GM19395 (cell line): ENCODE measurements at regions not wholly inside any gene's neighbourhood (a gene's known extent, or its start where the extent isn't known, plus 50 kb on each side); places are given as distances from the start of the nearest gene placed in this dataset.

ENCODE experiments used
- ATAC-seq: cut with Tn5 transposase; IDR thresholded peaks from one replicate; pipeline ENCODE4 v1.9.1; 2021; ENCODE audit warnings: mild to moderate bottlenecking, moderate library complexity; ENCODE audit not compliant: unreplicated experiment

- ATAC-seq: no peak
Observed at GRCh38 chr5:116655431-116655830, 80.8 kb upstream of the SEMA6A start.

- no peak for ATAC-seq
Observed at GRCh38 chr5:116654925-116655324, 80.3 kb upstream of the SEMA6A start.

GRCh38 chr5:116652903-116653302 lies 78.3 kb upstream of the SEMA6A start:
- ATAC-seq: no peak

DNA sequence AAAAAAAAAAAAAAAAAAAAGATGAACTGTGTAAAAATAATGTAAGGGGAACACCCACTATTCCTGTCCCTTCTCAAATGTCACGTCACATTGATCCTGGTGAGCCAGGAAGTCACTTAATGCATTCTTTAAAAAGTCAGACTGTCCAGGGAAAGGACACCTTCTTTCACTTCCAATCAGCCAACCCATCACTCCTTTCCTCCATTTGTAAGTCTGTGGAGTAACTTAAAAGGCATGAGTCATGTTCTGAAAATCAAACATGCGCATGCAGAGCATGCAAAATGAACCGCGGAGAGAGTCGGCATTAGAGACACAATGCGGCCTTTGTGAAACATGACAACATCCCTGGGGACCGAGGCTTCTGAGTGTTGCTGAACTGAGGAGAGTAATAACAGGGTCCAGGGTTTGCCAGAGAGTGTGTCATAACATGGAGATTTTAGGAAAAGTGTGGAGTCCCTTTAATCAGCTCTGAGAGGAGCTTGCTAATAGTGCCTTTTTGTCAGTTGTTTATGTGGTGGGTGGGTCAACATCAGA lies 77.6 kb upstream of the SEMA6A start:
- ATAC-seq: peak; percentile 76

- no peak for ATAC-seq
Observed at GRCh38 chr5:116651653-116652052, 77.0 kb upstream of the SEMA6A start.

DNA sequence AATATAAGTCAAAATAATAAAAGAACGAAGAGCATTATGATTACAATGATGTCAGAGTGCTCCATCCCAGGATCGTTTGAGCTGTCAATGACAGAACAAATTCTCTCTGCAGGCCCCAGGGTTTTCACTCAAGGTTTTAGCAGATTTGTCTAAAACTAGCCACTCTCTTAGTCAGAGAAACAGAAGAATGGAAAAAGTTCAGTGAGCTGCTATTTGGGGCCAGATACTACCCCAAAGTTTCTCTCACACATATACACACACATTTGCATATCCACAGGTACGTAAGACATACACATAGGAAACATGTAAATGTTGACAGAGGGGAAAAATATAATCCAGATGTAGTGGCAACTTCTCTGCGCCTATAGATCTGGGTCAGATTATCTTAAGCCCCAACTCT lies 76.3 kb upstream of the SEMA6A start:
- no peak for ATAC-seq

DNA sequence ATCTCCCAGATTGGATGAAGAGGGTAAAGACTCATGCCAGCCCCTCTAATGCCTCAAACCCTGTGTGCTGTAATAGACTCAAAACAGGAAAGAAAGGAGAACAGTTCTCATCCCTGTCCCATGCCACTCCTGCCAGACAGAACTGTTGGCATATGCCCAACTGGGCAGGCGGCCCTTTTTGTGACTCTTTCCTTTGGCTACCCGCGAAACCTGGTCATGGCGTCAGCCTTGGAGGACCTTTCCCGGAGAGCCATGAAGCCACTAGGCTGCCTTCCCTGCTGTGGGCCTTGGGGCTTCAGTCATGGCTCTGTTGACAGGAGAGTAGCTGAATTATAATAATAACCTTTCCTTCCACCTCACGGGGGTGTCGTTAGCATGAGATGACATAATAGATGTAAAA lies 75.9 kb upstream of the SEMA6A start:
- ATAC-seq: no peak

- ATAC-seq: no peak
Observed at GRCh38 chr5:116646611-116647289, 72.1 kb upstream of the SEMA6A start.

GRCh38 chr5:116645627-116646026 lies 71.0 kb upstream of the SEMA6A start:
- ATAC-seq: peak; percentile 79

DNA sequence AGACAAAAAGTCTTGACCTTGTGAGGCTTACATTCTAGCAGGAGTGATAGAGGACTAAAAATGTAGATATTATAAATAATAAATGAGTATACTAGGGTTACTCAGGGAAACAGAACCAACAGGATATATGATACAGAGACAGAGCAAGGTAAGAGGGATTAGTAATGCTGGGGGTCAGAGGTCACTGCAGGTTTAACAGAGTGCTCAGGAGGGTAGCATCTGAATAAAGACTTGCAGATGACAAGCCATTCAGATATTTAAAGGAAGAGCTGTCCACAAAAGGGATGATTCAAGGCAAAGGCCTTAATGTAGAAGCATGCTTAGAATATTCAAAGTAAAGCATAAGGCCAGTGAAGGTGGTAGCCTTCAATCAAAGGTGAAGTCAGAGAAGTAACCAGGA lies 65.6 kb upstream of the SEMA6A start:
- ATAC-seq: no peak

DNA sequence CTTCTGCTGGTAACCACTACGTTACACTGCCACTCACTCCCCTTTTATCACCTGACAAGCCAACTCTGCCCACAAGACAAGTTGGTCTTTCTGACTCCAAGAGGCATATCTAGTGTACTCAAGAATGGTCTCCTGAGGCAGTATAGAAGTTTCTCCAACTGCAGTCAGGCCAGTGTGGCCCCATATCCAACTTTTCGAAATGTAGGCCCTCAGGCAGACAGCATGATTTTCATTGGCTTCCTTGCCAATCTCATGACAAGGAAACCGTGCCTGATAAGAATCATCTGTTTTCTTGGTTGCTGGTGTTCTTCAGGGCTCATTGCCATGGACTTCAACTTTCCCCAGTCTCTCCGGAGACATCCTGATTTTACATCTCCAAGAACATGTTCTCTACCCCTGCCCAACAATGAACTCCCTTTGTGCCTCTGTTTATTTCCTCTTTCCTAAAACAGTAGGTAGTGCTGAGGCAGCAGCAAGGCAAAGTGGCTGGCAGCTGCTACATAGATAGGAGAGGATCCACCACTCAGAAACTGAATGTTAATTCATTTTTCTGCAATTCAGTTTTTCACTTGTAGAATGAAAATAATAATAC lies 62.6 kb upstream of the SEMA6A start:
- ATAC-seq: no peak

DNA sequence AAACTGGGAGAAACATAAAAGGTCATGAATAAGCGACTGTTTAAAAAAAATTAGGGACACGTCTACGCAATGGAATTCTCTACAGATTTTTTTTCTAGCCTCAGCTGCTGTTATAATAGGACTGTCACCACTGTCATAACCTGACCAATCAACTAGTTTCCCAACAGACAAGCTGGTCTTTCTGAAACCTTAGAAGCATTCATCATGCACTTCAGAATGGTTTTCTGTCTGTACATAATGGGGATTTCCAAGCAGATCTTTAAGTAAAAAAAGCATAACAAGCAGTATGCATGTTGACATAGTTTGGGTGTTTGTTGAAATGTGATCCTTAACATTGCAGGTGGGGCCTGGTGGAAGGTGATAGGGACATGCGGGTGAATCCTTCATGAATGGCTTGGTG lies 58.3 kb upstream of the SEMA6A start:
- ATAC-seq: no peak

DNA sequence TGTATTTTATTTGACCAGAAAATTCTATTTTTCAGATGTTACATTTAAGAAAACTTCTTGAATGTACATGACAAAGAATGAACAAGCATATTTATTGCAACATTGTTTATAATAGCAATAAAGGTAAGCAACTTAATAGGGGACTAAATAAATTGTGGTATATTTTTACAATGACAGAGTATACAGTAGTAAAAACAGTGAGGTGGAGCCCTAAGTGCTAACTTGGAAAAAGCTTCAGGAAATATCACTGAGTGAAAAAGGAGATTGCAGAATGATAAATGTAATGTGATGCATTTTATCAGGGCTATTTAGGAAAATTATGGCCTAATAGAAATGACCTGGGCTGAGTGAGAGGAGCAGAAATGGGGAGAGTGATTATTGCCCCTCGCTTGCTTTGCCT lies 56.5 kb upstream of the SEMA6A start:
- no peak for ATAC-seq

GRCh38 chr5:116629168-116629567 lies 54.5 kb upstream of the SEMA6A start:
- no peak for ATAC-seq

DNA sequence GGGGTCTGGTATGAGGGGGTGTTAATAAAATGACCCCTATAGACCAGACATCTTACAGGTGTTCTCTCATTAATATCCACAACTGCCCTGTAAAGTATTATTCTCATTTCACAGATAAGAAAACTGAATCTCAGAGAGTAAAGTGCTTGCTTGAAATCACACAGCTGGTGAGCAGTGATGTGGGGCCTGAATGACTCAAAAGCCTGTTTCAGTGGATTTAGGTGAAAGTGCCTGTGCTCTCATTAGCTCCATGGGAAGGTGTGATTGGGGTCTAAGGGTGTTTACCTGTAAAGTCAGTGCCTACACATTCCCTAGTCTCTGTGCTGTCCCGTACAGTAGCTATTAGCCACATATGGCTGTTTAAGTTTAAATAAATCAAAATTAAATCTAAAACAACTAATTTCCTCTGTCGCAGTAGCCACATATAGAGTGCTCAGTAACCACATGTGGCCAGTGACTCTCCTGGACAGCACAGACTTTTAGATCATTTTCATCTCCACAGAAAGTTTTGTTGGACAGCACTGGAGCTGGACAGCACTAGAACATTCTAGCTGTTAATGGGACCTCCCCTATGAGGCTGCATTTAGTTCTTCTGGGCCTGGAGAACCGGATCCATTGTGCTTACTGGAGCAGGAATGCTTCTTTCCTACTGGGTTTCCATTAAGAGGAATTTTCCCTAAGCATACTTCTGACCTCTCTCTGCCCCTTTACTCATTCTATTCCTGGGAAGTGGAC lies 52.5 kb upstream of the SEMA6A start:
- peak; percentile 94 for ATAC-seq

- no peak for ATAC-seq
Observed at GRCh38 chr5:116626272-116626723, 51.7 kb upstream of the SEMA6A start.
